IMR-90 (cell line): ENCODE measurements at regions not wholly inside any gene's neighbourhood (a gene's known extent, or its start where the extent isn't known, plus 50 kb on each side); places are given as distances from the start of the nearest gene placed in this dataset.

ENCODE experiments used
- ATAC-seq: fragments of 200-7000 bp; cut with Tn5 transposase; 2 replicates; pipeline ENCODE4 v1.9.1; 2020; ENCODE audit warnings: low read depth, mild to moderate bottlenecking, moderate library complexity
- BruUV-seq: library from RNA; stranded (reverse); fragments of 400-500 nt; replicated peaks from 2 replicates; lab custom pipeline; 2021; lab: Mats Ljungman, UMichigan
- CTCF ChIA-PET: fragments of 300-600 bp; formaldehyde crosslinking; extraction: SDS; loops from one replicate; lab custom pipeline; 2021; ENCODE audit warnings: antibody characterized with exemption; lab: Yijun Ruan, JAX
- POLR2A ChIA-PET: fragments of 300-600 bp; sonication (Branson Sonifier 250); formaldehyde crosslinking; loops from one replicate; lab custom pipeline; 2022; ENCODE audit warnings: antibody characterized with exemption; ENCODE audit not compliant: unreplicated experiment; lab: Charles Lee
- DNase-seq: peaks from one replicate; pipeline ENCODE4 v3.0.0; 2013
- H2AFZ ChIP-seq: replicated peaks from 2 replicates; pipeline ENCODE3; 2013; ENCODE audit warnings: low read length, mild to moderate bottlenecking; ENCODE audit not compliant: poor library complexity
- H2AK5ac ChIP-seq: 2 replicates; pipeline ENCODE4 v1.6.1; 2013; ENCODE audit warnings: low read depth, low read length, inconsistent platforms
- H2AK9ac ChIP-seq: replicated peaks from 2 replicates; pipeline ENCODE3; 2013; ENCODE audit warnings: mild to moderate bottlenecking, low read depth, low read length, moderate library complexity; ENCODE audit not compliant: poor library complexity
- H2BK120ac ChIP-seq: 2 replicates; pipeline ENCODE4 v1.6.1; 2013; ENCODE audit warnings: low read depth, low read length, inconsistent platforms
- H2BK15ac ChIP-seq: 3 replicates; pipeline ENCODE4 v1.6.1; 2013; ENCODE audit warnings: low read depth, low read length, inconsistent platforms
- H2BK20ac ChIP-seq: 2 replicates; pipeline ENCODE4 v1.6.1; 2013; ENCODE audit warnings: low read depth, mild to moderate bottlenecking, inconsistent platforms, low read length, moderate library complexity
- H2BK5ac ChIP-seq: 2 replicates; pipeline ENCODE4 v1.6.1; 2013; ENCODE audit warnings: mild to moderate bottlenecking, low read depth, low read length, inconsistent platforms; ENCODE audit not compliant: poor library complexity, severe bottlenecking
- H3K14ac ChIP-seq: replicated peaks from 2 replicates; pipeline ENCODE4 v1.6.1; 2013; ENCODE audit warnings: low read depth, low read length, inconsistent platforms
- H3K18ac ChIP-seq: 2 replicates; pipeline ENCODE4 v1.6.1; 2013; ENCODE audit warnings: low read depth, low read length, control low read depth
- H3K23ac ChIP-seq: 2 replicates; pipeline ENCODE4 v1.6.1; 2013; ENCODE audit warnings: low read depth, low read length, inconsistent platforms
- H3K27ac ChIP-seq: 2 replicates; pipeline ENCODE4 v1.5.1; 2013; ENCODE audit warnings: mild to moderate bottlenecking, control low read depth, low read length; ENCODE audit not compliant: insufficient read depth
- H3K27me3 ChIP-seq: 2 replicates; pipeline ENCODE4 v1.6.1; 2013; ENCODE audit warnings: low read length; ENCODE audit not compliant: control insufficient read depth, insufficient read depth
- H3K36me3 ChIP-seq: 2 replicates; pipeline ENCODE4 v1.6.1; 2013; ENCODE audit warnings: low read length, mixed read lengths; ENCODE audit not compliant: control insufficient read depth, insufficient read depth
- H3K4ac ChIP-seq: 2 replicates; pipeline ENCODE4 v1.6.1; 2013; ENCODE audit warnings: low read depth, low read length, inconsistent platforms
- H3K4me1 ChIP-seq: 2 replicates; pipeline ENCODE4 v1.6.1; 2013; ENCODE audit warnings: low read length, mixed read lengths; ENCODE audit not compliant: control insufficient read depth, insufficient read depth
- H3K4me2 ChIP-seq: 2 replicates; pipeline ENCODE4 v1.6.1; 2013; ENCODE audit warnings: low read depth, mild to moderate bottlenecking, control low read depth, low read length, moderate library complexity
- H3K4me3 ChIP-seq: 2 replicates; pipeline ENCODE4 v1.5.1; 2013; ENCODE audit warnings: low read depth, mild to moderate bottlenecking, control low read depth, low read length, moderate library complexity; ENCODE audit not compliant: insufficient read depth
- H3K56ac ChIP-seq: 2 replicates; pipeline ENCODE4 v1.6.1; 2013; ENCODE audit warnings: low read length, inconsistent platforms; ENCODE audit not compliant: insufficient read depth; ENCODE audit errors: extremely low read depth
- H3K79me1 ChIP-seq, 2 experiments: 2 replicates each; pipeline ENCODE4 v1.6.1; 2013; ENCODE audit warnings: low read length in 2 of 2, inconsistent platforms in 1 of 2, low read depth in 1 of 2
- H3K9ac ChIP-seq: 2 replicates; pipeline ENCODE4 v1.6.1; 2013; ENCODE audit warnings: low read depth, low read length, control low read depth
- H3K9me1 ChIP-seq: 2 replicates; pipeline ENCODE4 v1.6.1; 2013; ENCODE audit warnings: low read length, inconsistent platforms; ENCODE audit not compliant: insufficient read depth
- H3K9me3 ChIP-seq: 2 replicates; pipeline ENCODE4 v1.6.1; 2013; ENCODE audit warnings: low read length; ENCODE audit not compliant: control insufficient read depth, insufficient read depth
- H4K20me1 ChIP-seq: 2 replicates; pipeline ENCODE4 v1.6.1; 2013; ENCODE audit warnings: low read length, inconsistent platforms; ENCODE audit not compliant: insufficient read depth
- H4K5ac ChIP-seq: 2 replicates; pipeline ENCODE4 v1.6.1; 2013; ENCODE audit warnings: mild to moderate bottlenecking, low read depth, low read length, control low read depth
- H4K8ac ChIP-seq, 2 experiments: 2 replicates each; pipeline ENCODE4 v1.6.1; 2013; ENCODE audit warnings: low read depth in 2 of 2, low read length in 2 of 2, control low read depth in 1 of 2, inconsistent platforms in 1 of 2
- H4K91ac ChIP-seq: 2 replicates; pipeline ENCODE4 v1.6.1; 2013; ENCODE audit warnings: low read depth, low read length, inconsistent platforms; ENCODE audit not compliant: insufficient read depth
- CEBPB ChIP-seq: IDR thresholded peaks from 2 replicates; pipeline ENCODE4 v1.6.1; 2012; ENCODE audit warnings: low read depth, low read length, improper control_type of control experiment
- CHD1 ChIP-seq: IDR thresholded peaks from 2 replicates; pipeline ENCODE4 v1.6.1; 2012; ENCODE audit warnings: low read depth, low read length, improper control_type of control experiment
- CTCF ChIP-seq: conservative IDR thresholded peaks from 2 replicates; pipeline ENCODE4 v1.5.1; 2012; ENCODE audit warnings: mild to moderate bottlenecking, low read depth, low read length, improper control_type of control experiment
- MAFK ChIP-seq: IDR thresholded peaks from 2 replicates; pipeline ENCODE4 v1.6.1; 2012; ENCODE audit warnings: low read depth, low read length, improper control_type of control experiment
- MAZ ChIP-seq: IDR thresholded peaks from 2 replicates; pipeline ENCODE4 v1.6.1; 2012; ENCODE audit warnings: low read depth, mild to moderate bottlenecking, low read length, improper control_type of control experiment, moderate library complexity, borderline replicate concordance
- NFE2L2 ChIP-seq: fragments of 150-350 bp; IDR thresholded peaks from 2 replicates; pipeline ENCODE4 v1.6.1; 2016; ENCODE audit warnings: low read depth, mild to moderate bottlenecking, low read length
- POLR2A ChIP-seq: IDR thresholded peaks from 2 replicates; pipeline ENCODE4 v1.6.1; 2012; ENCODE audit warnings: mild to moderate bottlenecking, low read depth, low read length
- RAD21 ChIP-seq: IDR thresholded peaks from 2 replicates; pipeline ENCODE4 v1.6.1; 2012; ENCODE audit warnings: low read length, improper control_type of control experiment
- RCOR1 ChIP-seq: IDR thresholded peaks from 2 replicates; pipeline ENCODE4 v1.6.1; 2012; ENCODE audit warnings: mild to moderate bottlenecking, low read length, improper control_type of control experiment; ENCODE audit not compliant: insufficient replicate concordance
- RFX5 ChIP-seq: IDR thresholded peaks from 2 replicates; pipeline ENCODE4 v1.8.0; 2012; ENCODE audit warnings: low read depth, mild to moderate bottlenecking, low read length, moderate library complexity
- WGBS, 2 experiments: methylation state at CpG; one replicate each; pipeline versions ENCODE4 v1.1.5 to v1.1.7; 2013; ENCODE audit warnings: missing lambda C conversion rate in 2 of 2; ENCODE audit not compliant: insufficient read length in 1 of 2; ENCODE audit errors: extremely low coverage in 2 of 2; 5-methylcytosine and 5-hydroxymethylcytosine counted together
- dilution Hi-C: fragments of 300-500 bp; cut with HindIII; formaldehyde crosslinking; loops from one replicate; pipeline ENCODE4 v1.14.3; 2018; ENCODE audit warnings: low sequenced_read_pairs; ENCODE audit not compliant: unreplicated experiment
- in situ Hi-C: fragments of 300-500 bp; cut with MboI; formaldehyde crosslinking; loops from 3 replicates; pipeline ENCODE4 v1.14.3; 2019; ENCODE audit warnings: low sequenced_read_pairs, inconsistent platforms, mixed read lengths
- intact Hi-C: fragments of 100-400 bp; cut with micrococcal nuclease; formaldehyde crosslinking; loops from 2 replicates; pipeline ENCODE4 v1.10.0; 2022

GRCh38 chr3:70568626-70569025 lies 256.2 kb upstream of the MDFIC2 start:
- POLR2A ChIA-PET = no interaction called here

More at GRCh38 chr3:70568626-70569025, 256.2 kb upstream of the MDFIC2 start:
- Histone ChIP-seq H3K27me3 (peaks cover 23% of the 10 kb centered on the region), H3K14ac (no peak overlapping the region), H3K27ac (no peak overlapping the region), H3K4me2 (no peak overlapping the region), H3K9me3 (no peaks in the 10 kb centered on the region), H2BK5ac (no peak overlapping the region), H2AK9ac (no peak overlapping the region), H3K23ac (no peak overlapping the region), H4K20me1 (no peaks in the 10 kb centered on the region), H4K91ac (no peak overlapping the region), H3K79me1 (no peaks in the 10 kb centered on the region), H2BK15ac (no peak overlapping the region), H2BK120ac (no peak overlapping the region), H3K9ac (no peak overlapping the region), H3K4me1 (no peaks in the 10 kb centered on the region), H3K4ac (no peak overlapping the region), H4K8ac (no peak overlapping the region), H2BK20ac (no peak overlapping the region), H3K18ac (no peak overlapping the region), H3K4me3 (no peak overlapping the region), H3K56ac (no peak overlapping the region), H4K5ac (no peak overlapping the region), H2AFZ (no peak overlapping the region), H3K9me1 (no peaks in the 10 kb centered on the region), H2AK5ac (no peak overlapping the region), H3K36me3 (no peaks in the 10 kb centered on the region)
- CTCF ChIA-PET = no interaction called here
- dilution Hi-C loops (no loop called here), in situ Hi-C loops (no loop called here), intact Hi-C loops (no loop called here)
- BruUV-seq = no TSS peak
- no peak for TF ChIP-seq RCOR1
- no peak for TF ChIP-seq CEBPB
- no peak for TF ChIP-seq MAFK
- no peak for TF ChIP-seq NFE2L2
- no peak for TF ChIP-seq MAZ
- no peak for TF ChIP-seq CTCF
- TF ChIP-seq CHD1 = no peak
- no peak for TF ChIP-seq RAD21
- no peak for TF ChIP-seq POLR2A
- TF ChIP-seq RFX5 = no peak
- DNase-seq (no peak), ATAC-seq (no peak)
- 0% methylated on average over 1 of the region's 7 CpGs; no CpG with 5 or more reads in 1 of the 2 experiments for WGBS, 2 experiments
